ENCODE measurements at regions not wholly inside any gene's neighbourhood (a gene's known extent, or its start where the extent isn't known, plus 50 kb on each side); places are given as distances from the start of the nearest gene placed in this dataset.

DNA sequence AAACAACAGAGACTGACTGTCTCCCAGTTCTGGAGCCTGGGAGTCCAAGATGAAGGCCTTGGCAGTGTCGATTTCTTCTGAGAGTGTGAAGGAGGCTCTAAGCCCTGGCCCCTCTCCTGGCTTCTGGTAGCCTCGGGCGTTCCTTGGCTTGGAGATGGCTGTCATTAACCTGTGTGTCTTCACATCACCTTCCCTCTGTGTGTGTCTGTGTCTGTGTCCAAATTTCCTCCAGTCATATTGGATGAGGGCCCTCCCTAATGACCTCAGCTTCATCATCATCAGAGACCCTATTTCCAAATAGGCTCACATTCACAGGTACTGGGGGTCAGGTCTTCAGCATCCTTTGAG lies 138.3 kb downstream of the TOMM20 start:
- FAIRE-seq (no peak), DNase-seq (ENCODE audit: low spot score in 2 of 2) (no peak)

DNA sequence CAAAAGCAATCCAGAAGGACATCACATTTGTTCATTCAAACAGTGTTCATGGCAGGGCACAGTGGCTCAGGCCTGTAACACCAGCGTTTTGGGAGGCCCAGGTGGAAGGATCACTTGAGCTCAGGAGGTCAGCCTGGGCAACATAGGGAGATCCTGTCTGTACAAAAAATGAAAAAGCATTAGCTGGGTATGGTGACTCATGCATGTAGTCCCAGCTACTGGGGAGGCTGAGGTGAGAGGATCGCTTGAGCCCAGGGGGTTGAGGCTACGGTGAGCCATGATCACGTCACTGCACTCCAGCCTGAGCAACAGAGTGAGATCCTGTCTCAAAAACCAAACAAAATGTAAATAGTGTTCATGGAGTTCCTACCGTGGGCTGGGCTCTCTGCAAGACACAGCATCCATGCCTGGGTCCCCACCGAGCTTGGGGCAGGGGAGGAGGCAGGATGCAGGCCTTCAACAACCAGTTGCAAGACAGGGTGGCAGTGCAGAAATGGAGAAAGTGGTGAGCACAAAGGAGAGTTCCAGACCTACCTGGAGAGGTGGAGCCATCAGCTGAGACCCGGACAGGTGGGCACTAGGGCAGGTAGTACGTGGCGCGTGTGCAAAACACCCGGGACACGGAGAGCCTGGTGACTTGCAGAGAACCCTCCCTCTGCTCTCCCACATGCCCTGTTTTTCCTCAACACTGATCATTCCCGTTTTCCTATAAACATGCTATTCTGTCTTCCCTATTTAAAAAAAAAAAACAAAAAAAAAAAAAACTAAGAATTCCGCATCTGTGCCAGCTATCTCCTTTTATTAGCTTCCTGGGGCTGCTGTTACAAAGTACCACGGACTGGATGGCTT lies 138.9 kb downstream of the TOMM20 start:
- FAIRE-seq: no peak

DNA sequence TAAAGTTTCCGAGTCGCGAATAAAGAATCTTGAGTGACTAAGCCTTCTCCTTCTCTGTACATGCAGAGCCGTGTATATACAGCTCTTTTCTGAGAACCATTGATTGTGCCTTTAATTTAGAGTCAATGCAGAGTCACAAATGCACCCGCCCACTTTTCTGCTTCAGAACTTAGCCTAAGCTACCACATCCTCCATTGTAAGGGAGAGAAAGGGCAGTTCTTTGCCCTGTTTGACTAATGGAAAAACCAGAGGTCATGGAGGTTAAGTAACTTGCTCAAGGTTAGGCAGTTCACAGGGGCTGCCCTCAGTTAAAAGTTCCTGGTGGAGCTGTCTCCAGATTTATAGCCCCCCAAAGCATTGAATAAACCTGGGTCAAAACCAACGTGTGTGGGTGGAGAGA lies 139.6 kb downstream of the TOMM20 start:
- no peak for DNase-seq (ENCODE audit: low spot score in 2 of 2)
- FAIRE-seq: no peak

More for the DNA sequence above, 138.9 kb downstream of the TOMM20 start:
- no peak for DNase-seq (ENCODE audit: low spot score in 2 of 2)

DNA sequence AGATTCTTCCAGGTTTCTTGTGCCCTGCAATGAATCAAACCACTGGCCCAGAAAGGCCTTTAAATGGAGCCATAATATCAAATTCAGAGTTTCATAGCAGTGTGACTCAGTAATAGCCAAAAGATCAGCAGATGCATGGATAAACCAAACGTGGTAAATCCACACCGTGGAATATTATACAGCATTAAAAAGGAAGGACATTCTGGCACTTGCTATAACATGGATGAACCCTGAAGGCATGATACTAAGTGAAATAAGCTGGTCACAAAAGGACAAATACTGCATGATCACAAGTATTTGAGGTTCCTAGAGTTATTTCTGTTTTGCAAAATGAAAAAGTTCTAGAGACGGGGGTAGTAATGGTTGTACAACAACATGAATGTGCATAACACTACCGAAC lies 140.1 kb downstream of the TOMM20 start:
- no peak for FAIRE-seq
- no peak for DNase-seq (ENCODE audit: low spot score in 2 of 2)

DNA sequence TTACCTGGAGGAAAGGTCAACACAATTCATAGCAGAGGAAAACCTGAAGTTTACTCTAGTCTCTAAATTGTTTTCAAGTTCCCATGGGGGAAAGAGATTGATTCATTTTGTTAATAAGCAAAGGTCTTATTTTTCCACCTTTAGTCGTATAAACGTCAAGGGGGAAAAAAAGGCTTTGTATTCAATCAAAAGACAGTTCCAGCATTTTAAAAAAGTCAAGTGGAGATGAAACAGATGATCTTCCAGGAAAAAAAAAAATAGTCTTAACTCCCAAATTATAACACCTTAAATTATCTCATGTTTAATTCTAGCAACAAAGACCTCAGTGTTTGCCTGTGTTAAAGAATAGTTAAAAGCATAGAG lies 140.5 kb downstream of the TOMM20 start:
- DNase-seq (ENCODE audit: low spot score in 2 of 2) (no peak), FAIRE-seq (no peak)

DNA sequence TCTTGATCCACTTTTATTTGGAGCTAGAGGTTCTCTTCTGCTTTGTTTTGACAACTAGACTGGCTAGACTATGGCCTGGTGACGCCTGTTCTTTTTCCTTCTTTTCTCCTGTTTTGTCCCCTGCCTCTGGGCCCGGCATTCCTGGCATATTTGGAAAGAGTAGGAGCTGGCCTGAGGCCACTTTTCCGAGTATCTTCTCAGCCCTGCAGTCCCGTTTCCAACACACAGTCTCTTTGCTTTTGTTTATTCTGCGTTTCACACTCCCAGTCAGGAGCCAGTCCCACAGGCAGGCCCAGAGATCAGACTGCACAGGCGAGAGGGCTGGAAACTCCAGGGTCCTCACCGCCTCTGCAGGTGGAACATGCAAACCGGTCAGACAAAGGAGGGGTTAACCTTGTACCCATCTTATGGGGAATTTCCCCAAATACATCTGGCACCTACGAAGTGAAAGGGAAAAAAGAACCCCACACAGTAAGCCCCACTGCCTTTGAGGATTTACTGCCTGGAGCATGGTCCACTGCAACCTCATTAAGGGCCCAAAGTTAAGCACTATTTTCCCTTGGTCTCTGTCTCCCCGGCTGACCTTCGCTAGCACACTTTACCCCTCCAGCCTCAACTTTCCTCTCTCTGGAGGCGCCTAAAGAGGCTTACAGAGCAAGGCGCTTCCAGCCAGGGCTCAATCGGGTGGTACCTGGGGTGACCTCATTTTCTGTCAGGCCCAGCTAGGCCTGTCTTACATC lies 141.1 kb downstream of the TOMM20 start:
- FAIRE-seq: no peak
- no peak for DNase-seq (ENCODE audit: low spot score in 2 of 2)

DNA sequence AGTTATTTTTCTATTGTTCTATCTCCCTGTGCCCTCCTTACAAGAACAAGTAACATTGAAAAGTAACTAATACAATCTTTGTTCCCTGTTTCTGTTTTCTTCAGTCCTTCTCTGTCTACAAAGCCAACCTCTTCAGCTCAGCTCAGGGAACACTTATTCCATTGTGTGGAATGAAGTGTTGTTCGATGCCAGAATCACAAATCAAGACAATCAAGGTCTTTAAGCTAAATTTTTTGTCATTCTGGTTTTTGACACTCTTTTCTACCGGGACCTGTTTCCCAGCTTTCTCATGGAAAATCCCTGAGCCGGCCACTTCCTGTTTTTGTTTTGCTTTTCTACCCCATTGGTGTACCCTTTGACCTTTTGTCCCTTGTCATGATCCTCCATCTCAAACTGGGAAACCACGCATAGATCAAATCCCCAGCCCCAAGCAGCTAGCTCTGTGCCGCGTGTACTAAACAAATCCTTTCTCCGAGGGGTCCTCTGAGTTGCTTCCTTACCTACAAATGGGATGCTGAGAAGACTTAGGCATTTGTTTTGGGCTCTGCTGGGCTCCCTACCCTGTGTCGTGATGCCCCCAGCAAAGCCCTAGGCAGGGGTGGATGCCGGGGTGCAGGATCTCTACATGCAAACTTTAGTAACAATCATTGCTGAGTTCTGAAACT lies 141.8 kb downstream of the TOMM20 start:
- DNase-seq (ENCODE audit: low spot score in 2 of 2) (no peak), FAIRE-seq (no peak)

DNA sequence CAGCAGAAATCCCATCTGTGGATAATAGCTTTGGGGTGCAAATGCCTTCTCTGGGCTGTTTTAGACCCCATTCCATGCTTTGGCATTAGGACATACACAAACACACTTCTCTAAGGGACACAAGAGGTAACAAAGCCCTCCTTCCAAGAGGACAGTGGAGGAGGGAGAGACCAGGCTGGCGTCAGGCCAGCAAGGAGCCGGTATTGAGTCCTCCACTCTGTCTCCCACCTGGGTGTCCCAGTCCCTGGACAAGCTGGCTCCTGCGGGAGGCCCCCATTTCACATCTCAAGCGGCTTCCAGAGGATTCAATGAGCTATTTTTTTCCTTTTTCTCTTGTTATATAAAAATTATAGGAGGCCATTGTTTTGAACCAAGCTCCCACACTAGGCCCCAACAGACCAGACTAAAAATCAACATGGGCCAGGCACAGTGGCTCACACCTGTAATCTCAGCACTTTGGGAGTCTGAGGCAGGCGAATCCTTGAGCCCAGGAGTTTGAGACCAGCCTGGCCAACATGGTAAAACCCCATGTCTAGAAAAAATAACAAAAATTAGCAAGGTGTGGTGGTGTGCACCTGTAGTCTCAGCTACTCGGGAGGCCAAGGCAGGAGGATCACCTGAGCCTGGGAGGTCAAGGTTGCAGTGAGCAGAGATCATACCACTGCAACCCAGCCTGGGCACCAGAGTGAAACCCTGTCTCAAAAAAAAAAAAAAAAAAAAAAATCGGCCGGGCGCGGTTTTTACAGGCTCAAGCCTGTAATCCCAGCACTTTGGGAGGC lies 142.9 kb downstream of the TOMM20 start:
- FAIRE-seq: no peak
- DNase-seq (ENCODE audit: low spot score in 2 of 2): no peak

DNA sequence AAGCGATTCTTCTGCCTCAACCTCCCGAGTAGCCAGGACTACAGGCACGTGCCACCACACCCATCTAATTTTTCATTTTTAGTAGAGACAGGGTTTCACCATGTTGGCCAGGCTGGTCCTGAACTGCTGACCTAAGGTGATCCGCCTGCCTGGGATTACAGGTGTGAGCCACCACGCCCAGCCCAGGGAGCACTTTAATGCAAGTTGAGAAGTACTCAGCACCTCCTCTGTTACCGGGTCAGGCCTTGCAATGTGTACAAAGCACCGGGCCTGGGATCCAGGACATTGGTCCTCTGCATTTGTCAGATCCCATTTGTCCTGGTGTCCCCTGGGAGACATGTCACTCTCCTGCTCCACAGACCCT lies 143.6 kb downstream of the TOMM20 start:
- FAIRE-seq (no peak), DNase-seq (ENCODE audit: low spot score in 2 of 2) (no peak)

DNA sequence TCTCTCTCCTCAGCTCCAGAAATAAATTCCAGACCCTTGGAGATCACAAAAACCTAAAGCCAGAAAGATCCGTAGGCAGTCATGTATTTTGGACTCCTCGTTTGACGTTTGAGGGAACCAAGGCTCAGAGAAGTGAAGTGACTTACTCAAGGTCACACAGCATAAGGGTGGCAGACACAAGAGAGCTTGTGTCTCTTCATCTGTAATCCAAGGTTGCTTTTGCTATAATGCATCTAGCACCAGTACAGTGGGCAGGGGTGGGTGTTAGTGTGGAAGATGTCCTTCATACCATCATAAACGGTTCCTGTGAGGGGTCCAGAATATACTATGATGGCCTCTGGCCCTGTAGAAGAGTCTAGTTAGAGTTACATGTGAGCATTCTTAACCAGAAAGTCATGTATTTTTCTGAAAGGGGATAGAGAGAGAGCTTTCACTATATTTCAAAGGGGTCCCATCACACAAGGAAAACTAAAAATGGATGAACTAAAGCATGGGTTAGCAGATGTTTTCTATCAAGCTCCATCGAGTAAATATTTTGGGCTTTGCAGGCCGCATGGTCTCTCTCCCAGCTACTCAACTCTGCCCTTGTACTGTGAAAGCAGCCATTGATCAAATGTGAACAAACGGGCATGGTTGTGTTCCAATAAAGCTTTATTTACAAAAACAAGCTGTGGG lies 144.9 kb downstream of the TOMM20 start:
- FAIRE-seq: no peak
- DNase-seq (ENCODE audit: low spot score in 2 of 2): no peak

DNA sequence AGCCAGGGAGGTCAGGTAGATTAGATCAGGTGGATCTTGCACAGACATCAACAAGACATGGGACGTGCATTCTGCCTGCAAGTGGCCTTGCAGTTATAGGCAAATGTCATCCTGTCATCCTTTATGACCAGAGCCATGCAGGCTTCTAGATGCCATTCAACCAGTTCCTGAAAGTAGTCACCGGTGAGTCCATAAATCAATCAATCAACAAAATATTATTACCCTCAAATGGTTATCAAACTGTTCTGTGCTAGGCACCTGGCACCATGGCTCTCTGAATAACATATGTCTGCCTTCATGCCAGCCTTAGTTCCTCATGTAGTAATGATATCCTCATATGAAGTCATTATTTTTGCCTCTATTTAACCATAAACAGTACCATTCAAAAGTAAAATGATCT lies 146.9 kb downstream of the TOMM20 start:
- FAIRE-seq (no peak), DNase-seq (ENCODE audit: low spot score in 2 of 2) (no peak)

DNA sequence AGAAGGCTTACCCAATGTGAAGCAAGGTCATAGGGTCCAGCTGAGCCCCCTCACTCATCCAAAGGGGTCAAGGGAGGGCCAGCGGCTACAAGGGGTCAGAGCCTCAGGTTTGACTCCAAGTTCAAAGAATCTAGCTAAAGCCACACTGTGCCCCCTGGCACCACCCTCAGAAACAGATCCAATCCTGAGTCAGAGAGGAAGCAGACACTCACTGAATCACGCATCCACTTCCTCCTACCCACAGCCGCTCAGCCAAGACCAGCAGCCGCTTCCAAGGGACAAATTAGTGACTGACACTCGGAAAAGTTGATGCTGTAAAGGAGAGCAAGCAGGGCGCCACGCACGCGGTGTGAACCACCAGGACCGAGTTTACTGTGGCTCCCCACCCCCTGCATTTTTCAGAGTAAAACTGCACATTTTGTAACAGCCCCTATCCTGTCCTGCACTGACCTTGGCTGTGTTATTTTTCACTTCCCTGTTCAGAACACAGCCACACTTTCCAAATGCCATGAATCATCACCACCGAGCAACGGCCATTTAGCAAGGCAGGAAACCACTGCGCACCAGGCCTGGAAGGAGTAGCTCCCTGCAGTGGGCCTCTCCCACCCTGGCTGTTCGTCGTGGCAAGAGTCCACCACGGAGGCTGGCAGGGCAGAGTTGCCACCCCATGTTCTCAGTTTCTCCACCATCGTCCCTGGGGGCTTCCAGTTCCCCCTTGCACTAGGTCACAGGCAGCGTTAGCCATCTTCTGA lies 147.8 kb downstream of the TOMM20 start:
- FAIRE-seq (no peak), DNase-seq (ENCODE audit: low spot score in 2 of 2) (no peak)

DNA sequence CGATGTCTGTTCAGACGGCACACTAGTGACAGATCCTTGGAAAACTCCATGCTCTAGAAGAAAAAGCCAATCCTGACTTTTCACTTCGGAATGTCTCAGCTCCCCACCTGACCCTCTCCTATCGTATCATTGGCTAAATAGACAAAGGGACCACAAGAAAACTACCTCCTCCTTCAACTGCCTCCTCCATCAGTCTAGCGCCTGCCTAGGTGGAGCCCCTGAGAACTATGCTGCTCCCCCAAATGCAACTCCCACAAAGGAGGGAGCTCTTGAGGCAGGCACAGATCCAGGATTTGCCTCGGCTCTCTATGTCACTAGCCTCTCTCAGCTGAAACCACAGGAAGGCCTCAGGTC lies 148.4 kb downstream of the TOMM20 start:
- FAIRE-seq (no peak), DNase-seq (ENCODE audit: low spot score in 2 of 2) (no peak)

DNA sequence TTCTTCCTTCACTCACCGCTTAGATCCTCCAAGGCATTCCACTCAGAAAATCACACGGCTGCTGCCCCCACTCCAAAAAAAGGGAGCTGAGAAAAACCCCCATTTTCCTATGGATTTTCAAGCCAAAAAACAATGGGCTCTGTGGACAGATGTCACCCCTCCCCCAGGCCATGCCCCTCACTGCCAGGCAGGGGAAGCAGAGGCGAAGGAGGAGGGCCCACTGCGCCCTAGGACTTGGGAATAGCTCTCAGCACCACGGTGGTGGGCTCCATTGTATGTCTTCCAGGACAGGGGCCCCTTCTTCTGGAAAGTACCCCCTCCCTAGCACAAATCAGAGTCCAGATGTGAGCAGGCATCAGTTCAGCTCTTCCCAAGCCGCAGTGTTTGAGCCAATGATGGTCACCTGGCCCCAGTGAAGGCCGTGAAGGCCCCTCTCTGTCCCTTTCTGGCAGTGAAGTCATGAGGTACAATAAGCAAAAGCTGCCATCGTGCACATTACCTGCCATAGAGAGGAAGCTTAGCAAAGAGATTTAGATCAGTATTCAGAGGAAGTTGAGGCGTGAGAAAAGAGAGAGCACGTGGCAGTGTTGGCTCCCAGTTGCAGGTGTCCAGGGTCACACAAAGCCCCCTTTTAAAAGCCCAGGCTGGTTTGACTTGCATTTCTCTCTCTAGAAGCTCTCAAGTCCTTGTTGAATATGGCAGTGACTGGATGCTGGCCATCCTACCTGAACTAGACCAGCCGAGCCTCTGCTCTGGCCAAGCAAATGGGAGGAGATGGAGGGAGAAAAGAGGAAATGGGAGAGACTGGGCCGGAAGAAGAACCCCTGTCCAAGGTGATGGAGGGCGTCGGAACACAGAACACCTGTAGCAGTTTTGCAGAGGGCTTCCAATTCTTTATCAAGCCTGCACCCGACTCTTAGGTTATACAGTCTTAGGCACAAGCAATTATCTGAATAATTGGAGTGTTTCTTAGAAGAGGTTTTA lies 149.0 kb downstream of the TOMM20 start:
- DNase-seq (ENCODE audit: low spot score in 2 of 2) (no peak), FAIRE-seq (no peak)

DNA sequence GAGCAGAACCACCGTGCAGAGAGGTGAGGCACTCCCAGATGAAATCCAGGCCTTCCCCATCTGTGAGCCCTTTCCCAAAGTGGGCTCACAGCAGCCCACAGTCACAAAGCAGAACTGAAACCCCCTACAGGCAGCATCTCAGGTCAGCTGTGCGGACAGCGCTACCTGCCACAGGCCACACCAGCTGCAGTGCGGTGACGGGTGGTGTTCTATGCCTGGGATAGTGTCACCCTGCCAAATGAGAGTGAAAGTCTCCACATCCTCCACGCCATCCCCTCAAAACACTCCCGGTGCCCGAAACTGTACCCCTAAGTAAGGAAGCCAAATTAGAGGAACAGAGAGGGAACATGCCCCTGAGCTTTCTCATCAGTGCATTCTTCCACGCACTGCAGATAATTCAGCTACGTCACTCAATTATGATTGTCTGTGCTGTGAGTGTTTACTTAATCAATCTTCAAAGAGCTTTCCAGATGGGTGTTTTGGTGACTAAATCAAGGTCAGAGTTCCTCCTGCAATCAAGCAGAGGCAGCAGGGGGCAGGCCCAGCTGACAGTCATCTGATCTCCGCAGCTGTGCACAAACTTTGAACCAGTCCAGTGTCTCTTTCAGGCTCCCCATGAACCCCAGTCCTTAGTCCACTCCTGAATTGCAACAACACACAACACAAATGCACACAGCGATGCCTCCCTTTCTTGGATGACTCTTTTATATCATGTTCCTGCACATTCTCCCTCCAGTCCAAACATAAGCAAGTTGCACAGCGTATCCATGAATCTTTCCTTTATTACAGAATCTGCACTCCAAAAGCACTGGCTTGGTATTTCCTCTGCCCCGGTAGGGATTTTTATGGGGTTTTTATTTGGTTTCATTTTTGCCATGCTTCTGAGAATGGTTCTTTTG lies 150.0 kb downstream of the TOMM20 start:
- FAIRE-seq (no peak), DNase-seq (ENCODE audit: low spot score in 2 of 2) (no peak)

DNA sequence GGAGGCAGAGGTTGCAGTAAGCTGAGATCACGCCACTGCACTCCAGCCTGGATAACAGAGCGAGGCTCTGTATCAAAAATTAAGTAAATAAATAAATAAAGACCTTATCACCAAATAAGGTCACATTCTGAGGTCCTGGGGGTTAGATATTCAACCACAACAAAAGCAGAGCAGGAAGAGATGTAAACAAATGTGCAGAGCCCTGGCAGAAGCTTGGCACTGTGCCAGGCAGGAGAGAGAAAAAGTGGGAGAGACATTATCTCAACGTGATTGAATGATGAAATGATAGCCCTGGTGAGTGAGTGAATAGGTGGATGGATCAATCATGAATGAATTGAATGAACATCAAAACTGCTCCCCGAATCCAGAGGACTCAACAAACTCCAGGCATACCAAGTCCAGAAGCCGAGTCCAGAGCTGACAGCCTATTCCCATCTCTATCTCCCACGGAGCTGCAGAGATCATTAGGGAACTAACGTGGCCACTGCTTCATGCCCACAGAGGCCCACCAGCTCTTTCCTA lies 150.7 kb downstream of the TOMM20 start:
- FAIRE-seq (no peak), DNase-seq (ENCODE audit: low spot score in 2 of 2) (no peak)
